Fibroblast of peridontal ligament (primary cell): ENCODE measurements at regions not wholly inside any gene's neighbourhood (a gene's known extent, or its start where the extent isn't known, plus 50 kb on each side); places are given as distances from the start of the nearest gene placed in this dataset.
"Not testable (repeated sequence)": the region's sequence is repeated elsewhere in the genome, so short reads cannot be mapped to it uniquely, and the experiment has no call there.

Source experiments
- DNase-seq: peaks from one replicate; pipeline ENCODE4 v3.0.0-alpha.2; 2010; ENCODE audit errors: extremely low read depth

DNA sequence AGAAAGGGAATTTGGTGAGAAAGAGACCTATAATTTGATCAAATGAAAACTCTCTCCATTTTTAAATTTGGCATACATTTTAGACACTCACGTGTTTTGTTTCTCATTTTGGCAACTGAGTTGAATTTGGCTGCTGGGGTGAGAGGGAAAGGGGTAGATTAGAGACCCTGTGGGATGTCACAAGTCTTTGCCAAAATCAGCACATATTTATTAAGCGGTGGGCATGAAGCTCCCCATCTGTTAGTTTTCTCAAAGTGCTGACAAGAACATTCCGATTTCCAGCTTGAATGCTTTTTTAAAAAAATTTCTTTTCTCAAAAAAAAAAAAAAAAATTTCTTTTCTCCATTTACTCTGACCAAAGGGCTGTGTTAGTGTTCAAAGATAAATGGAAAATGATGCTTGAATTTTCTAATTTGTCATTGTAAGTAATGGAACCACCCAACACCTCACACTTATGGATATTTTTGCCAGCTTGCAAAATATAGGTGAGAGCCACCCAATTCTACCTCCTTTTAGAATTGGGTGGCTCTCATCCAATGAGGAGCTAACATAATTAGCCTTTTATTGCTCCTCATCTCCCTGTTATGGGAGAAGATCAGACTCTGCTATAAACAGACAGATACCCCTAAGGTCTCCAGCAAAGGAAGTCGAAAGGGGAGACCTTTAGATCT, 222.9 kb upstream of the FN1 start:
- DNase-seq: no peak

DNA sequence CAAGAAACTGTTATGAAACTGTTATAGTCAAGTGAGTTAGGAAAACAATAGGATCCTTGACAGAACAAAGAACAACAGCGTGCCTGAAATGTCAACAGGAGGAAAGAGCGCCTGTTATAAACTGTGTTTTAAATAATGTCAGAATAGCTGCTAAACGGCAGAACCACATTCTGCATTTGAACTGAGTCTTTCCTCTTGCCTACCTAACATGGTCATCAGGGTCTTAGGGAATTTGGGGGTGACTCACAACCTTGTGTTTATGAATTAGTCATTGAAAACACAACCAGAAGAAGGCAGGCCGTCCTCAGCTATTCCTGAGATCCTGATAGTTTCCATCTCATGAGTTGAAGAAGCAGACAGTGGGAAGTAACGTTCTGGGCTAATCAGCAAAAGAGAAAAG, 222.0 kb upstream of the FN1 start:
- peak; percentile 98 for DNase-seq

DNA sequence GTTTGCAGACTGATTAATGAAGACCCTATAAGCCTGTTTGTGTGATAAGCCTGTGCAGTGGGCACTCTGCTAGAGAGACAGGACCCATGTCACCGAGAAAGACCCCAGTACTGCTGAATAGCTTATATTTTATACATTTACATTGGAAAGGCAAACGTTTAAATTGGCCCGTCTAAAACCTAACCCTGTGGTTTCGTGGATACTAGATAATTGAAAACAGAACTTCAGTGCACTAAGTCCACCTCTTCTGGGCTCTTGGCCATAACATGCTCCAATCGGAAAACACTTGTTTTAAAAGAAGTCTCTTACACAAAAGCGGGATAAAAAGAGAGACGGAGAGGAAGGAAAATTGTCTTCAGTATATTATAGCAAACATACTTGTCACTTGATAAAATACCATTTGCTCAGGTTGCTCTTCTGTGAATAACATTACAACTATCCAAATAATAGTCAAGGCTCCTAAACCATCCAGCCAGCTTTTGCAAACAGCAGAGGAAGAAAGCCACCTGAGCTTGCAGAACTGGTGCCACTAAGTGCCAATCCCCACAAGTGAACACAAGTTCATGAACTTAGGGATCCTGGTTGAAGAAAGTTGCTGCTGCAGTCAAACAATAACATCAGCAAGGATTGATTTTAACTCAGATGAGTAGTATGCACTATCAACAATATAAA, 218.4 kb upstream of the FN1 start:
- DNase-seq: peak; percentile 93

DNA sequence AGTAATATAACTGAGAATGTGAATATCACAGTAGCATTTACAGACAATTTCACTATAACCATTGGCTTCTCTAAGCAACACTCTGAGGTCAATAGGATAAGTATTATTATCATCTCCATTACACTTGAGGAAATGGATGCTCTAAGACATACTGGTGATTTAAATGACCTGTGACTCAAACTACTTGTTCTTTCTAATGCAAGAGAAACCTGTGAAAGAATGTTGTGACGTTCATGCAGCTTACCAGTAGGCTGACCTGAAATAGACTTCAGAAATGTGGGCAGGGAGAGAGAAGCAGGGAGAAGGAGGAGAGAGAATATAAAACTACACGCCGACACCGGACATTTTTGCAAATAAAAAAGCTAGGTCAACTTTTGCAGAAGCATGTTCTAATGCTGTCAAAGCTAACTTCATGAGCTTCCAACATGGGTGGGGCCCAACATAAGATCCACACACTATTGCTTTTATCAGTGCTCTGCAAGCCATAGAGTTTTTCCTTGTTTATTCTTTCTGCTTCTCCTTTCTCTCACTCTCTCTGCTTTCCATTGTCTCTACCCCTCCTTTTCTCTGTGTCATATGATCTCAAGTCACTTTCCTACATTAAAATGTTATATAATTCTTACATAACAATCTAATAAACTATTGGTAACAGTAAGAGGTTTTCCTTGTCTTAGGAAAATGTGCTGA, 217.6 kb upstream of the FN1 start:
- no peak for DNase-seq

DNA sequence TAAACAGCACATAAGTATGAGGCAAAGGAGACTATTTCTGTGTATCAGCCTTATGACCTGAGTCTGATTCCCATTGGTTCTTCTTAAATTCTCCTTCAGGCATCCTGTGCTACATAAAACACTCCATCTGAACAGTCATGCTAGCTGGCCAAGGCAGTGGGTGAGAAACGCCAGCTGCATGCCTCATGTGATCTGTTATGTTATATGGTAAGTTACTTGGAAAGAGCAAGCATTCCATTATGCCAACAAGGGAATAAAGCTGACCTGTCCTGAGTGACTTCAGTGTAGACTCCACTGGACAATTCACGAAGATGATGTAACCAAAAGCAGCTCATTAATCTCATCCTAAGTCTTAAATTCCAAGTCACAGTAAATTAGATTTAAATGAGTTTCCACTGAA, 216.5 kb upstream of the FN1 start:
- DNase-seq: peak; percentile 94

DNA sequence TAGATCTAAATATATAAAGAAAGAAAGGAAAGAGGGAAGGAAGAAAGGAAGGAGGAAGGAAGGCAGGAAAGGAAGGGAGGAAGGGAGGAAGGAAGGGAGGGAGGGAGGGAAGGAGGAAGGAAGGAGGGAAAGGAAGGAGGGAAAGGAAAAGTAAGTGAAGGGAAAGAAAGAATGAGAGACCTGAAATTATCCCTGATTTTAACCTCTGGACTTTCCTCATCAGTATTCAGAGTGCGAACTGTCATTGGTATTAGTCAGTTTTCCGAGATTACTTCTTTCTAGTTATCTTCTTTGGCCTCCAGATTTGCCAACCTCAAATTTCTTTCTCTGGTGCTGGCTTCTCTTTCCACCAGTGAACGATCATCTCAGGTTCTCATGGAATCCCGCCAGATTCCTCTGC, 215.5 kb upstream of the FN1 start:
- no peak for DNase-seq

DNA sequence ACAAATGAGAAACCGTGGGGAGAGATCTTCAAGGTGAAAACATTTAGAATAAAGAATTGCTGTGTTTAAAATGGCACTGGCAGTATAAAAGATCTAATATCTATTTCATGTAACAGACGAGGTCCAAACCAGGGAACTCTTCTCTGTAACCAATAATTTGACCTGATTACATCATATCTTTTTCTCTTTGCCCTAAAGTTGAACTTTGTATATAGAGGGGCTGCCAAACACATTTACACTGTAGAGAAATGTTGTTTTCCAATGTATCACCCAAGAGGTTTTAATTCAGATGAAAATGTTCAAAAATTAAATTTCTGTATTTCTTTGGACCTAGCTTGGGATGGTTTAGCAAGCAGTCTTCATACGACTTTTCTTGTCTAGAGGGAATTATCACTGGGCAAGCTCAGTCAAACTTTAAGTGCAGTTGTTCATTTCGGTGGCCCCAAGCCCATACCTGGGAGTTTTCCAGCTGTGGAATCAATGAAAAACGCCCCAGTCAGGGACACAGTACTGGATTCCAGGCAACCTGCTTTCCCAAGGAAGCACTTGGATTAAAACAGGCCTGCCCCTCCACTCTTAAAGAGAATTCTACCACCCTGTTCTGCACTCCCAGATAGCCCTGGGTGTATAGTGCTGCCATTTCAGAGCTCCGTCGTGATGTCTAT, 208.5 kb upstream of the FN1 start:
- no peak for DNase-seq

DNA sequence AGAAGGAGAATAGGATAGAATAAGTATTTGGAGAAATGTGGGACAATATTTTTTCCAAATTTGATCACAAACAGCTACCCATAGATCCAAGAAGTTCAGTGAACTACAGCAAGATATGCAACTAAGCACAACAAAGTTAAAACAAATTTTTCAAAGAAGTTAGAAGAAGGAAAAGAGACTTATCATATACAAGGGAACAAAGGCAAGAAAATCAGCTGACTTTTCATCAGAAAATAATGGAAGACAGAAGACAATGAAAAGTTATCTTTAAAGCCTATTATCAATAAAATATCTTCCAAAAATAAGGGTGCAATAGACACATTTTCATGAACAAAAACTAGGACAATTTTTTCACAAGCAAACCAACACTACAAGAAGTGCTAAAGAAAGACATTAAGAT, 202.8 kb upstream of the FN1 start:
- no peak for DNase-seq

DNA sequence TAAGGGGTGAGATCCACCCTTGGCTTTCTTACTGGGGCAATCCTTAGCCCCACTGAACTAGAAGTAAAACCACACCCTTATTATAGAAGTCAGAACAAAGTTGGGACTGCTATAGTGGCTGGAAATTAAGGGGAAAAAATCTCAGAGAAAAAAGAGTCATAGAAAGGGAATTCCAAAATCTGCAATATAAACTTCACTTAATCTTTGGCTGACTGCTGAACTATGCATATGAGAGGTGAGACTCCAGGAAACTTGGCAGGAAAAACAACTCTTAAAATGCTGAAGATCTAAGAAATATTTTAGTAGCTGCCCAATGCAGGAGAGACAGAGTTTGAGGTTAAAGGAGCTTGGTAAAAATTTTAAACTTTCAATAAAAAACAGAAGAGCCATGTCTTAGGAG, 201.8 kb upstream of the FN1 start:
- peak; percentile 53 for DNase-seq

DNA sequence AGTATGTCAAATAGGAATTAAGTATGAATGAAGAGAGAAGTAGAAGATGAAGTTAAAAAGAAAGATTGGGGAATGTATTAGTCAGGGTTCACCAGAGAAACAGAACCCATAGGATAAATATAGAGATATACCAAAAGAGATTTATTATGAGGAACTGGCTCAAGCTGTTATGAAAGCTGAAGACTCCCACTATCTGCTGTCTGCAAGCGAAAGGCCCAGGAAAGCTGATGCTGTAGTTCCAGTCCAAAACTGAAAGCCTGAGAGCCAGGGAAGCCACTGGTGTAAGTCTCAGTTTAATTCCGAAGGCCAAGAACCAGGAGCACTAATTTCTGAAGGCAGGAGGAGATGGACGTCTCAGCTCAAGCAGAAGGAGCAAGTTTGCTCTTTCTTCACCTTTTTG, 200.9 kb upstream of the FN1 start:
- no peak for DNase-seq

DNA sequence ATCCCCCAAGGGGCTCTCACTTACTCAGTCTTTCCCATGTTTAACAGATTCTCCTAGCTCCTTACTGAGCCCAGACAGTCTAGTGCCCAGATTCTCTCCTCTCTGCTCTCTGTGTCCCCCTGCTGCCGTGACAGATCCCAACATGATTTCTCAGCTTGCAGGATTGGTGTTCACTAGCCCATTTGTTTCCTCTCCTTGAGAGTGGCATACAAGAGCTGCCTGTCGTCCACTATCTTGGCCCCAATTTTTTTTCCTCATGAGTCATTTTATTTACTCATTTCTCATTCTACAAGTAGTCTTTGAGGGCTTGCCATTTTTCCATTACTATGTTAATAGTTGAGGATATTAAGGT, 199.9 kb upstream of the FN1 start:
- peak; percentile 25 for DNase-seq

DNA sequence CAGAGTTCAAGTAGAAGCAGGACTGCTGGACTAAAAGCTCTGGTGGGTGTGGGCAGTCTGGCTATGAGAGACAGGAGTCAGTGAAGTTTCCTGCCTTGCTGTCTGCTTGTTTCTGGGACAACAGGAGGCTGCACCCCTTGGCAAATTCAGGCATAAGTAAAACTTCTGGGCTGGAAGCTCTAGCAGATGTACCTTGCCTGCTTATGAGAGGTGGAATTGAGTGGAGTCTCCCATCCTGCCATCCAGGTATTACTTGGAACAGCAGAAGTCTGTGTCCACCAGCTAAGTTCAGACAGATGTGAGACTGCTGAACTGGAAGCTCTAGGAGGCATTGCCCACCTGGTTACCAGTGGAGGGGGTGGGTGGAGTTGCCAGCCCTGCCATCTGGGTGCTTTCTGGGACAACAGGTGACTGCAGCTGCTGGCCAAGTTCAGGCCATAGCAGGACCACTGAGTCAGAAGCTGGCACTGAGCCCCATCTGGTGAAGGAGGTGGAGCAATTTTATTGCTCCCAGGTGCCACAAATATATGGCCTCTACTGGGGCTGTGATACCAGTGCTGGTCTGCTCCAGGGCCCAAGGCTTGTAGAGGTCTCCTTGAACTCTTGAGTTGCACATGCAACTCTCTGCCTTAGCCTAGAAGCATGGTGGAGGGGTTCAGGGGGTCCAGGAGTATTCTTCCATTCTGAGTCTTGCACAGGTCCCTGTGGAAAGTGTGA, 199.4 kb upstream of the FN1 start:
- DNase-seq: no peak

DNA sequence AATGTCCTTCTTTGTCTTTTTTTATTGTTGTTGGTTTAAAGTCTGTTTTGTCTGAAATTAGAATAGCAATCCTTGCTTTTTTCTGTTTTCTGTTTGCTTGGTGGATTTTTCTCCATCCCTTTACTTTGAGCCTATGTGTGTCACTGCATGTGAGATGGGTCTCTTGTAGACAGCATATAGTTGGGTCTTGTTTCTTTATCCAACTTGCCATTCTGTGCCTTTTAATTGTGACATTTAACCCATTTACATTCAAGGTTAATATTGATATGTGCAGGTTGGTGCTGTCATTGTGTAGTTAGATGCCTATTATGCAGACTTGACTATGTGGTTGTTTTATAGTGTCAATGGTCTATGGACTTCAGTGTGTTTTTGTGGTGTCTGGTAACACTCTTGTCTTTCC, 197.5 kb upstream of the FN1 start:
- no peak for DNase-seq

DNA sequence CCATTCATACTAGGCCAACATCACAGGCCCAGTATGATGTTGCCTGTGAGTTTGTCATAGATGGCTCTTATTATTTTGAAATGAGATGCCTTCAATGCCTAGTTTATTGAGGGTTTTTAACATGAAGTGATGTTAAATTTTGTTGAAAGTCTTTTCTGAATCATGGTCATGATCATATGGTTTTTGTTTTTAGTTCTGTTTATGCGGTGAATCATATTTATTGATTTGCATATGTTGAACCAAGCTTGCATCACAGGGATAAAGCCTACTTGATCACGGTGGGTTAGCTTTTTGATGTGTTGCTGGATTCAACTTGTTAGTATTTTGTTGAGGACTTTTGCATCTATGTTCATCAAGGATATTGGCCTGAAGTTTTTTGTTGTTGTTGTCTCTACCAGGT, 195.8 kb upstream of the FN1 start:
- no peak for DNase-seq

DNA sequence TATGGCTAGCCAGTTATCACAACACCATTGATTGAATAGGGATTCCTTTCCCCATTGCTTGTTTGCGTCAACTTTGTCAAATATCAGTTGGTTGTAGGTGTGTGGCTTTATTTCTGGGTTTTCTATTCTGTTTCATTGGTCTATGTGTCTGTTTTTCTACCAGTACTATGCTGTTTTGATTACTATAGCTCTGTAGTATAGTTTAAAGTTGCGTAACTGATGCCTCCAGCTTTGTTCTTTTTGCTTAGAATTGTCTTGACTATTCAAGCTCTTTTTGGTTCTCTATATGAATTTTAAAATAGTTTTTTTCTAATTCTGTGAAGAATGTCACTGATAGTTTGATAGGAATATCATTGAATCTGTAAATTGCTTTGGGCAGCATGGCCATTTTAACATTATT, 194.9 kb upstream of the FN1 start:
- DNase-seq: not testable (repeated sequence)

DNA sequence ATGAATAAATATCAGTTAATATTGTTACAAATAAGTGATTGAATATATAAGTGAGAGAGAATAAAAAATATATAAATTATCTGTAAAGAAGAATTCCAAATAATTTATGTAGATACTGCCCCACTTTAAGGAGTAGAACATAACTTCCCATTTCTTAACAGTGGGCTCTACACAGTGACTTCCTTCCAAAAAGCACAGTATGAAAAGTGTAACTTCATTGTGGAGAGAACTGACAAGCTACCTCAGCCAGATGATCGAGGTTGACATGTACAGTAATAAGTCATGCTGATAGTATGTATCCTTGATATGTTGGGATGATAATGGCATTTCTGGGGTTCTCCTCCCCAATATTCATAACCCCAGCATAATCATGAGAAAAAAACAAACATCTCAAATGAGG, 191.9 kb upstream of the FN1 start:
- no peak for DNase-seq

DNA sequence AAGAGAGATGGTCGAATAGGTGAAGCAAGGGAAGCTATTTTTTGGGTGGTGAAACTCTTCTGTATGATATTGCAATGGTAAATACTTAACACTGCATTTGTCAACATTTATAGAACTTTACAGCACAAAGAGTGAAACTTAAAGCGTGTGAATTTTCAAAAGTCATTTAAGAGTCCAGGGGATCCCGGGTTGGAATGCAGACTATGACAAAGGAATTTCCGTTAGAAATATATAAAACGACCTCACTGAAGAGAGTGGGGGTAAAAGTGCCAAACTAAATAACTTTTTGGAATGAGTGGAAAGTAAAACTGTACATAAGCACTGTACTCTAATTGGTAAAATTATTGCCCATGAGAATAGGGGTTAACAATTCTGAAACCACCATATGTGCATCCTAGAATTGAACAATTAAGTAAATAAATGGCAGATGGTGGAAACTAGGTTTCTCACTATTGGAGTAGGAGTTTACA, 191.0 kb upstream of the FN1 start:
- peak; percentile 89 for DNase-seq

DNA sequence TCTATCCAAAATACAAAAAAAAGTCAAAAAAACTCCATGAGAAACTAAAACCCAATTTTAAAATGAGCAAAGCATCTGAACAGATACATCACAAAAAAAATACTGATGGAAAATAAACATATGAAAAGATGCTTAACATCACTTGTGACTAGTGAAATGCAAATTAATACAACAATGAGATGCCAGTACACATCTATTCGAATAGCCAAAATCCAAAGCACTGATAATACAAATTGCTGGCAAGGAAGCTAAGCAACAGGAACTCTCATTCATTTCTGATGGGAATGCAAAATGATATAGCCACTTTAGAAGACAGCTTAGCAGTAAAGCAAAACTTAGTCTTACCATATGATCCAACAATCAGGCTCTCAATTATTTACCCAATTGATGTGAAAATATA, 190.2 kb upstream of the FN1 start:
- DNase-seq: no peak

DNA sequence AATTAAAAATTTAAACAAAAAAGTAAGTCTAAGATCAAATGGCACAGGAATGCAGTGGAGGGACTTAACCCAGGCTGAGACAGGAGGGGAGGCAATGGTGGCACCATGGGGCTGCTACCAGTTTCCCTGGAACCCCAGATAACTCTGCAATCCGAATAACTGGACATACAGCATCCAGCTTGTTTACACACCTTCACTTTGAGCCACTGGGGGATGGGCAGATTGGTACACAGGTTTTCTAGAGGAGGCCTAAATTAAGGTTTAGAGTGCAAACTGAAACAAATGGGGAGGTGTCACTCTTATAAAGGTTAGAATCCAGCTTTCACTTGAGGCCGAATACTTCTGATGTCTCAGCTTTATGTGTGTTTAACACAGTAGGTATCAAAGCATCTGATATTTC, 189.3 kb upstream of the FN1 start:
- DNase-seq: no peak

DNA sequence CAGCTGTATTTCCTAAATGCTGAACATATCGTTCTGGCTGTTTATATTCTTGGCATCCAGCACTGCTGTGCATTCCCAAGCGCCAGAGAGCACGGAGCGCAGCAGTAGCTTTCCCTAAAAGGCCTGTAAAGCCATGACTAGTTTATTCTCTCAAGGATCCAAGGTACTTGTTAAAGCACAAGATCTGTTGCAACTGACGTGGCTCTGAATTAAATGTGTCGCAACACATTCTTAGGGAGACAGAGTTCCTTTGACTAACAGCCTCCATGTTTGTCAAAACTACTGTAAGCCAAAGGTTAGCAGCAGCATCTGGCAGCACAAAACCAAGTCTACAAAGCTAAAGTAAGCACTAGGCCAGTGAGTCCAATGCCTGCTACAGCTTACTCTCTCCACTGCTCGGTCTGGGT, 188.6 kb upstream of the FN1 start:
- DNase-seq: peak; percentile 99

DNA sequence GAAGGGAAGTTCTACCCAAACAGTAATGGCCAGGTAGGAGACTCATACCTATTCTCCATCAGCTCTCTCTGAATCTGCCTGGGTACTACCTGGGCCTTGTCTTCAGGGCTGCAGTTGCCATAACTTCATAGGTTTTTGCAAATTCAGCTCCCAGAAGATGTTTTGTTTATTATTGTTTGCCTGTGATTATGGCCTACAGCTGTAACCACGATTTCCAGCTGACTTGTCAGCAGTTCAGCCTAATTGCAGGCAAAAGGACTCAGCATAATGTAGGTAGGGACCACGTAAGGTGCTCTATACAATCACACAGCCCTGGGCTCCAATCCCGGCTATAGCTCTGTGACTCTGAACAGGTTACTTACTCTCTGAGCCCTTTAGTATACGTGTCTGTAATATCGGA, 187.0 kb upstream of the FN1 start:
- DNase-seq: peak; percentile 23

DNA sequence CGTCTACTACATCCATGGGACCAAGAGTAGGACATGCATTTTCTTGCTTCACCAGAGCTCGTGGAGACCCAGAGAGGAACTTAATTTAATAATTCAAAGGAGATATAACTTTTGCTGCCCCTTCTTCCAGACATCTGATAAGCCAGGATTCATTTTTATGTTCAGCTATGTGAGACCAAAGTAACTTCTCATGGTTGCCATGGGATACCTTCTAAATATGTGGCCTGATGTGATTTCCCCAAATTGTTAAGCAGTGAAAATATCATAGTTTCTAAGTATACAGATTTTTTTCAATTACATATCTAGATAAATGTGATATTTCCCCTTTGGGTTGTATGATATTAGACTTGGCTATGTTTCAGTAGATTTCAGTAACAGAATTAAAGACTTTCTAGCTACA, 185.5 kb upstream of the FN1 start:
- peak; percentile 46 for DNase-seq
